DND-41 (cell line): ENCODE measurements at regions not wholly inside any gene's neighbourhood (a gene's known extent, or its start where the extent isn't known, plus 50 kb on each side); places are given as distances from the start of the nearest gene placed in this dataset.

ENCODE experiments used
- ATAC-seq: fragments of 200-7000 bp; cut with Tn5 transposase; 3 replicates; pipeline ENCODE4 v1.9.1; 2021; ENCODE audit warnings: low read depth; ENCODE audit not compliant: insufficient read depth
- DNase-seq: peaks from one replicate; pipeline ENCODE4 v3.0.0-alpha.2; 2020
- H2AFZ ChIP-seq: 2 replicates; pipeline ENCODE4 v1.6.0; 2012; ENCODE audit warnings: low read depth, low read length
- H3K27ac ChIP-seq: 2 replicates; pipeline ENCODE4 v1.5.1; 2012; ENCODE audit warnings: low read length, inconsistent platforms
- H3K27me3 ChIP-seq: fragments of 200-600 bp; sonication (generic); 2 replicates; pipeline ENCODE4 v1.6.0; 2012; ENCODE audit warnings: low read length, mild to moderate bottlenecking, inconsistent platforms; ENCODE audit not compliant: insufficient read depth, poor library complexity
- H3K36me3 ChIP-seq: 2 replicates; pipeline ENCODE4 v1.5.1; 2012; ENCODE audit warnings: low read length, inconsistent platforms; ENCODE audit not compliant: insufficient read depth
- H3K4me1 ChIP-seq: 2 replicates; pipeline ENCODE4 v1.5.1; 2012; ENCODE audit warnings: mild to moderate bottlenecking, low read length; ENCODE audit not compliant: insufficient read depth
- H3K4me2 ChIP-seq: 2 replicates; pipeline ENCODE4 v1.6.0; 2012; ENCODE audit warnings: mild to moderate bottlenecking, moderate library complexity, low read length, inconsistent platforms; ENCODE audit not compliant: insufficient read depth
- H3K4me3 ChIP-seq, 2 experiments: fragments of 200-600 bp in 1 of 2; shearing (Covaris generic) in 1 of 2; 2 replicates each; pipeline ENCODE4 v1.5.1; 2012 to 2016; ENCODE audit warnings: inconsistent platforms in 2 of 2, low read length in 2 of 2, mild to moderate bottlenecking in 2 of 2, low read depth in 1 of 2, moderate library complexity in 1 of 2
- H3K79me2 ChIP-seq: 2 replicates; pipeline ENCODE4 v1.6.0; 2012; ENCODE audit warnings: low read length, inconsistent platforms; ENCODE audit not compliant: insufficient read depth
- H3K9ac ChIP-seq: 2 replicates; pipeline ENCODE4 v1.6.0; 2012; ENCODE audit warnings: low read depth, mild to moderate bottlenecking, inconsistent platforms, low read length, moderate library complexity
- H3K9me3 ChIP-seq: 2 replicates; pipeline ENCODE4 v1.5.1; 2012; ENCODE audit warnings: low read length, moderate library complexity, mild to moderate bottlenecking, inconsistent platforms; ENCODE audit not compliant: insufficient read depth, severe bottlenecking
- H4K20me1 ChIP-seq: 2 replicates; pipeline ENCODE4 v1.6.0; 2012; ENCODE audit warnings: low read length; ENCODE audit not compliant: insufficient read depth
- EZH2 ChIP-seq: IDR thresholded peaks from 3 replicates; pipeline ENCODE4 v1.6.1; 2012; ENCODE audit warnings: borderline replicate concordance, low read depth, mild to moderate bottlenecking, moderate library complexity, low read length, inconsistent platforms; ENCODE audit not compliant: severe bottlenecking
- TF ChIP-seq, protein P1 (sequence below): IDR thresholded peaks from 2 replicates; pipeline ENCODE4 v1.5.1; 2012; ENCODE audit warnings: borderline replicate concordance, low read length, moderate library complexity, mild to moderate bottlenecking; ENCODE audit not compliant: poor library complexity, severe bottlenecking; ENCODE audit errors: extremely low read depth

DNA sequence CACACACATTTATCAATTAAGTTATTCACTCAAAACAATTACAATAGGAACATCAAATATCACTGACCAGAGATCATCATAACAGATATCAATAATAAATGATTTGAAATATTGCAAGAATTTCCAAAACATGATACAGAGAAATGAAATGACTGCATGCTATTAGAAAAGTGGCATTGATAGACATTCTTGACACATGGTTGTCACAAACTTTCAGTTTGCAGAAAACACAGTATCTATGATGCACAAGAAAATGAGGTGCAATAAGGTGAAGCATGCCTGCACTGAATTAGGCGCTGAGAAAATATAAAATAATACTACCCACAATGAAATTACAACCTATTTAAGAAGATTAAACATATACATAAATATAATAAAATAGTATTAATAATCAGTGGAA is 198.0 kb upstream of the SYT1 start:
- ATAC-seq: no peak
- no peak for TF ChIP-seq EZH2
- TF ChIP-seq, protein P1, sequence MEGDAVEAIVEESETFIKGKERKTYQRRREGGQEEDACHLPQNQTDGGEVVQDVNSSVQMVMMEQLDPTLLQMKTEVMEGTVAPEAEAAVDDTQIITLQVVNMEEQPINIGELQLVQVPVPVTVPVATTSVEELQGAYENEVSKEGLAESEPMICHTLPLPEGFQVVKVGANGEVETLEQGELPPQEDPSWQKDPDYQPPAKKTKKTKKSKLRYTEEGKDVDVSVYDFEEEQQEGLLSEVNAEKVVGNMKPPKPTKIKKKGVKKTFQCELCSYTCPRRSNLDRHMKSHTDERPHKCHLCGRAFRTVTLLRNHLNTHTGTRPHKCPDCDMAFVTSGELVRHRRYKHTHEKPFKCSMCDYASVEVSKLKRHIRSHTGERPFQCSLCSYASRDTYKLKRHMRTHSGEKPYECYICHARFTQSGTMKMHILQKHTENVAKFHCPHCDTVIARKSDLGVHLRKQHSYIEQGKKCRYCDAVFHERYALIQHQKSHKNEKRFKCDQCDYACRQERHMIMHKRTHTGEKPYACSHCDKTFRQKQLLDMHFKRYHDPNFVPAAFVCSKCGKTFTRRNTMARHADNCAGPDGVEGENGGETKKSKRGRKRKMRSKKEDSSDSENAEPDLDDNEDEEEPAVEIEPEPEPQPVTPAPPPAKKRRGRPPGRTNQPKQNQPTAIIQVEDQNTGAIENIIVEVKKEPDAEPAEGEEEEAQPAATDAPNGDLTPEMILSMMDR: no peak
- H3K9ac ChIP-seq: no peak overlapping the region
- no peaks in the 10 kb centered on the region for H3K4me1 ChIP-seq
- H3K27ac ChIP-seq: no peak overlapping the region
- no peak overlapping the region for H2AFZ ChIP-seq
- H3K9me3 ChIP-seq: no peaks in the 10 kb centered on the region
- no peaks in the 10 kb centered on the region for H3K79me2 ChIP-seq
- H3K4me2 ChIP-seq: no peak overlapping the region
- no peaks in the 10 kb centered on the region for H3K36me3 ChIP-seq
- no peak overlapping the region for H3K4me3 ChIP-seq
- DNase-seq: no peak
- H3K27me3 ChIP-seq: no peaks in the 10 kb centered on the region
- H4K20me1 ChIP-seq: no peaks in the 10 kb centered on the region

DNA sequence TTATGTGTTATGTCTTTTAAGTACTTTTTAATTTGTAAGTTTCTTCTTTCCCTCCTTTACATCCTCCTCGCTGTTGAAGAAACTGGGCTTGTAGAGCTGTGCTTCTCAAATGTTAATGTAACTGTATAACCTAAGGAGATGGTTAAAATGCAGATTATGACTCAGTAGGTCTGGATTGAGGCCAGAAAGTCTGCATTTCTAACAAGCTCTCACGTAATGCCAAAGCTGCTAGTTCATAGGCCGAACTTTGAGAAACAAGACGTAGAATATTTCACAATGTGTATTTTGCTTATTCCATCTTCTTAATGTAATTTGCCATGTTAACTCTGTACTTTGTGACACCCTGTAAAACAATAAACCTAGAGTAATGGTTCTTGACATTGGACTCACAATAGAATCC is 193.3 kb upstream of the SYT1 start:
- Histone ChIP-seq H3K27me3 (no peaks in the 10 kb centered on the region), H3K27ac (no peak overlapping the region), H3K9me3 (no peaks in the 10 kb centered on the region), H3K79me2 (no peaks in the 10 kb centered on the region), H3K9ac (no peak overlapping the region), H2AFZ (no peak overlapping the region), H3K4me1 (no peaks in the 10 kb centered on the region), H3K4me2 (no peak overlapping the region), H3K36me3 (no peaks in the 10 kb centered on the region), H3K4me3 (no peak overlapping the region), H4K20me1 (no peaks in the 10 kb centered on the region)
- ATAC-seq: no peak
- DNase-seq: no peak
- no peak for TF ChIP-seq EZH2
- TF ChIP-seq, protein P1: no peak

DNA sequence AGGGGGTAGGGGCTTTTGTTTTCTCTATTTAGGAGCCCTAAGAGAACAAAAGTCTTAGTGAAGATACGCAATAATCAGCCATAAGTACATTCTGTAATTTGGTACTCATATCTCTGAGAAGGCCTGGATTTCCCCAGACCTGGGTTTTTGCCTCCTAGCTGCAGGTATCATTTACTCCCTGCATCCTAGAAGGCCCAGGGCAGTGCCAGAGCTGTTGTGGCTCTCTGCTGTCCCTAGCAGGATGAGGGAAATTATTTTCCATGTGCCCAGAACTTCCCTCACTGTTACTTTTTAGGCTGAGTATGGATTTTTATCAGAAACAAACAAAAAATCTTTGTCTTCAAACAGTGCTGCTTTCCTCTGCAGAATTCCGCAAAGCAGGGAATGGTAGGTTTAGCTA is 192.5 kb upstream of the SYT1 start:
- no peak for DNase-seq
- no peak overlapping the region for H3K9ac ChIP-seq

DNA sequence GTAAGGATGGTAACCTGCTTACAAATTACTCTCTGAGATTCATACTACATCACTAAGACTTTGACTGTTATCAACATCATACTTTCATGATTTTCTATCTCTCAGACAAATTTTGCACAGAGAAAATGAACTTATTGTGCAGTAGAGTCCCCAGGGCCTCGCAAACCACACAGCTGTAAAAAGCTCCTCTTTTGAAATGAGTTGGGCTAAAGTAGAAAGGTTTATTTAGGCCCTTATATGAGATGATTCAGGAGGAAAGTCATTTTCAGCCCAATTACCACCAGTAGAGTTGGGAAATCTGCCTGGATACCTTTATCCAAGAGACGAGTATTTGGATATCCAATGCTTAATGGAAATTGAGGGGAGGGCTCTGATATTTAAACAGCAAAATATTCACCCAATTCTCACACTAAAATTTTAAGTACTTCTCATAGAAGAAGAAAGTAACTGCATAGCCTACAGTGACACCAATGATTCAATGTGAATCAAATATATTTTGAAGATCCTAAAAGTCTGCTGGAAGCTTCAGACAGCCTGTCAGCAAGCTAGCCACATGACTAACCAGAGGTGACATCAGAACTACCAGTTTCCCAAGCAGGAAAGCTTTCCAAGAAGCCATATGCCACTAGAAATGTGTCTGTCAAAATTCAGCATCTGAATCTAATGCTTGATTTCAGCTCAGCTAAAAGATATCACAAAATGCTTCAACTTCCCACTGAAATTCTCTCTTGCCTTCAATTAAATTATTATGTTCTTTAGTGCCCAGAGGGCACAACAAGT is 190.1 kb upstream of the SYT1 start:
- Histone ChIP-seq H3K9ac (no peak overlapping the region), H4K20me1 (no peaks in the 10 kb centered on the region), H3K36me3 (no peaks in the 10 kb centered on the region), H3K4me3 (no peak overlapping the region), H3K4me2 (no peak overlapping the region), H3K4me1 (no peaks in the 10 kb centered on the region), H3K27me3 (no peaks in the 10 kb centered on the region), H2AFZ (no peak overlapping the region), H3K79me2 (no peaks in the 10 kb centered on the region), H3K9me3 (no peaks in the 10 kb centered on the region), H3K27ac (no peak overlapping the region)
- DNase-seq: no peak
- TF ChIP-seq EZH2: no peak
- TF ChIP-seq, protein P1: no peak
- ATAC-seq: no peak

More for the DNA sequence above, 192.5 kb upstream of the SYT1 start:
- Histone ChIP-seq H3K4me3 (no peak overlapping the region), H3K79me2 (no peaks in the 10 kb centered on the region), H3K9me3 (no peaks in the 10 kb centered on the region), H4K20me1 (no peaks in the 10 kb centered on the region), H3K4me1 (no peaks in the 10 kb centered on the region), H2AFZ (no peak overlapping the region), H3K27ac (no peak overlapping the region), H3K36me3 (no peaks in the 10 kb centered on the region), H3K27me3 (no peaks in the 10 kb centered on the region), H3K4me2 (no peak overlapping the region)
- TF ChIP-seq EZH2: no peak
- ATAC-seq: no peak
